ENCODE measurements at regions not wholly inside any gene's neighbourhood (a gene's known extent, or its start where the extent isn't known, plus 50 kb on each side); places are given as distances from the start of the nearest gene placed in this dataset.

GRCh38 chr16:86072328-86073102 is 173.6 kb downstream of the IRF8 start:
- Histone ChIP-seq H3K9me3 (ENCODE audit: severe bottlenecking) (no peaks in the 10 kb centered on the region), H3K4me3 (ENCODE audit: severe bottlenecking) (no peak overlapping the region), H3K4me1 (ENCODE audit: insufficient read depth, poor library complexity, severe bottlenecking) (no peaks in the 10 kb centered on the region), H3K27ac (ENCODE audit: poor library complexity, severe bottlenecking) (no peak overlapping the region), H3K27me3 (ENCODE audit: insufficient read depth, poor library complexity, severe bottlenecking) (peaks cover 13% of the 10 kb centered on the region), H3K36me3 (ENCODE audit: low read depth) (no peaks in the 10 kb centered on the region)
- DNase-seq (ENCODE audit: low spot score), result peak; percentile 39
- TF ChIP-seq, protein P1, sequence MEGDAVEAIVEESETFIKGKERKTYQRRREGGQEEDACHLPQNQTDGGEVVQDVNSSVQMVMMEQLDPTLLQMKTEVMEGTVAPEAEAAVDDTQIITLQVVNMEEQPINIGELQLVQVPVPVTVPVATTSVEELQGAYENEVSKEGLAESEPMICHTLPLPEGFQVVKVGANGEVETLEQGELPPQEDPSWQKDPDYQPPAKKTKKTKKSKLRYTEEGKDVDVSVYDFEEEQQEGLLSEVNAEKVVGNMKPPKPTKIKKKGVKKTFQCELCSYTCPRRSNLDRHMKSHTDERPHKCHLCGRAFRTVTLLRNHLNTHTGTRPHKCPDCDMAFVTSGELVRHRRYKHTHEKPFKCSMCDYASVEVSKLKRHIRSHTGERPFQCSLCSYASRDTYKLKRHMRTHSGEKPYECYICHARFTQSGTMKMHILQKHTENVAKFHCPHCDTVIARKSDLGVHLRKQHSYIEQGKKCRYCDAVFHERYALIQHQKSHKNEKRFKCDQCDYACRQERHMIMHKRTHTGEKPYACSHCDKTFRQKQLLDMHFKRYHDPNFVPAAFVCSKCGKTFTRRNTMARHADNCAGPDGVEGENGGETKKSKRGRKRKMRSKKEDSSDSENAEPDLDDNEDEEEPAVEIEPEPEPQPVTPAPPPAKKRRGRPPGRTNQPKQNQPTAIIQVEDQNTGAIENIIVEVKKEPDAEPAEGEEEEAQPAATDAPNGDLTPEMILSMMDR (IDR thresholded peaks at IDR 0.05; ENCODE audit: poor library complexity, severe bottlenecking), result peak; percentile 90
- peak; percentile 62; the same call in 2 of the 3 replicates for ATAC-seq (ENCODE audit: low read depth)

DNA sequence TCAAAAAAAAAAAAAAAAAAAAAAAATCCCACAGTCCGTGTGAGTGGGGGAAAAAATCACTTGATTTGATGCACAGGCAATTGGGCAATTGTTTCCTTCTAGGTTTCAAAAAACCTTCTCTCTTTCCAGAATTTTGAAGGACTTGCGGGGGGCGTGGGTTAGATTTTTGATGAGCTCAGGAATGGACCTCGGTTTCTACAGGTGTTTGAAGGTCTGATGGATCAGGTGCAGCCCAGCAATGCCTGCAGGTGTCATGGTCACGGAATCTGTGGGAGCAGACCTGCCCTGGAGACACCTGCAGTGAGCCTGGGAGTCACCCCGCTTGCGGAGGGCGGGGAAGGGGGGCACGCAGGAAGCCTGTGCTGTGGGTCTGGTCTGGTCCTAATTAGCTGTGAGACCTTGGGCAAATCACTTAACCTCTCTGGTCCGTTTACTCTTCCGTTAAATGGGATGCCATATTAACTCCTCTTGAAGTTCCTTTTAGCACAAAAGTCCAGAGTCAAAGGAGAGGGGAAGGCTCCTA is 174.2 kb downstream of the IRF8 start:
- TF ChIP-seq, protein P1 (IDR thresholded peaks at IDR 0.05; ENCODE audit: poor library complexity, severe bottlenecking), result peak; percentile 69
- Histone ChIP-seq H3K27me3 (ENCODE audit: insufficient read depth, poor library complexity, severe bottlenecking) (peaks cover 20% of the 10 kb centered on the region), H3K36me3 (ENCODE audit: low read depth) (no peaks in the 10 kb centered on the region), H3K4me3 (ENCODE audit: severe bottlenecking) (no peak overlapping the region), H3K27ac (ENCODE audit: poor library complexity, severe bottlenecking) (no peak overlapping the region), H3K4me1 (ENCODE audit: insufficient read depth, poor library complexity, severe bottlenecking) (no peaks in the 10 kb centered on the region), H3K9me3 (ENCODE audit: severe bottlenecking) (no peaks in the 10 kb centered on the region)
- ATAC-seq (ENCODE audit: low read depth), result no peak
- DNase-seq (ENCODE audit: low spot score), result peak; percentile 31

DNA sequence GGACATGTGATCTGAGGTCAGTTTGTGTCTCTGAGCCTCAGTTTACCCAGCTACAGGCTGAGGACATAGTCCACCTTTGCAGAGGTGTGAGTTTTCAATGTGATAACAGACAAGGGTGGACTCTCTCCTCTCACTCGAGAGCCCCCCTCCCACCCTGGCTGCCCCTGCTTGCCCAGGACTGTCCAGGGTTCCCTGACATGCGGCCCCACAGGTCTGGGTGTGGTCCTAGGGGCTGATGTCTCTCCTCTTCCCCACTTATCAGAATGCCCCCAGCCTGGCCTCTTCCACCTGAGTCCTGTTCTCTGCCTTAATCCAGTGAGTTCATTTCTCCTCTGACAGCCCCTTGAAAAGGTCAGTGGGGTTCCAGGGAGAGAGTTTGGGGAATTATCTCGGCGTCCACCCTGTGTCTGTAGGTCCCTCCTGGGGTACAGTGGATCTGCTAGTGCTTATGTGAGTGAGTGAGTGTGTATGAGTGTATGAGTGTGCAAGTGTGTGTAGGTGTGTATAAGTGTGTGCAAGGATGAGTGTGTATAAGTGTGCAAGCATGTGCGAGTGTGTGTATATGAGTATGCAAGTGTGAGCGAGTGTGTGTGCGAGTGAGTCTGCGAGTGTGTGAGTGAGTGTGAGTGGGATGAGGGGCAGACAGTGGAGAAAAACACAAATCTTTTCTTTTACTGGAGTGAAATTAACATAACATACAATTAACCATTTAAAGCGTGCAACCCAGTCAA is 175.0 kb downstream of the IRF8 start:
- no peak overlapping the region for H3K27ac ChIP-seq (ENCODE audit: poor library complexity, severe bottlenecking)
- TF ChIP-seq, protein P1 (IDR thresholded peaks at IDR 0.05; ENCODE audit: poor library complexity, severe bottlenecking), result no peak
- no peaks in the 10 kb centered on the region for H3K9me3 ChIP-seq (ENCODE audit: severe bottlenecking)
- ATAC-seq (ENCODE audit: low read depth) (no peak), DNase-seq (ENCODE audit: low spot score) (peak; percentile 45)
- H3K4me3 ChIP-seq (ENCODE audit: severe bottlenecking), result no peak overlapping the region
- H3K36me3 ChIP-seq (ENCODE audit: low read depth), result no peaks in the 10 kb centered on the region
- peaks cover 26% of the 10 kb centered on the region for H3K27me3 ChIP-seq (ENCODE audit: insufficient read depth, poor library complexity, severe bottlenecking)
- H3K4me1 ChIP-seq (ENCODE audit: insufficient read depth, poor library complexity, severe bottlenecking), result no peaks in the 10 kb centered on the region

DNA sequence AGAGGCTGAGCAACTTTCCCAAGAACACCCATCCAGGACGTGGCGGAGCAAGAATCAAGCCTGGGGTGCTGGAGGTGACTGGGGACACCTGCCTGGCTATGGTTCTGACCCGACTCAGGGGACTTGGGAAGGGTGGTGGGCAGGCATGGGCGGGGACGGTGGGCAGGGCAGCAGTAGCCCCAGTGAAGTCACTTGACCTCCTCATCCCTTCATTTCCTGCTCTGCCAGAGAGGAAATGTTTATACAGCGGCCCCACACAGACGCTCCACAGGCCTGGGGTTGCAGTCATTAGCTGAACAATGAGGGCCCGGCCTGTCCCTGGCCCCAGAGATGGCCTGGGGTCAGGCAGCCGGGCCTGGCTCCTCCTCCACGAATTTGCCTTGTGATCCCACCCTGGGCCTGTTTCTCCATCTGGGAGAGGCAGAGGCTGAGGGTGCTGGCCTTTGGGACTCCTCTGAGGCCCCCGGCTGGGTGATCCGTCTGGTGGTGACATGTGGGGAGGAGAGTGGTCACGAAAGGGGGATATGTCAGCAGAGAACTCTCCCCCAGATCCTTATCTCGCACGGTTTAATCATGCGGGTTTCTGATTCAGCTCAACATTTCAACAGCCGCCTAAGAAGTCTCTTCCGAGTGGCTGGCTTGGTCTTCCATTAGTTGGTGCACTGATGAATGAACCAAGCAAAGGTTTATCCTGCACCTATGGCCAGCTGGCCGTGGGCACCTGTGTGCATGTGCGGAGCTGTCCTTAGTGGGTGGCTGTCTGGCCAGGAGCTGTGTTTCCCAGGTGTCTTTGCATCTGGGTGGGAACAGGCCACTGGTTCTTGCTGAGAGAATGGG is 175.9 kb downstream of the IRF8 start:
- no peak for ATAC-seq (ENCODE audit: low read depth)
- DNase-seq (ENCODE audit: low spot score), result peak; percentile 52
- Histone ChIP-seq H3K4me1 (ENCODE audit: insufficient read depth, poor library complexity, severe bottlenecking) (no peaks in the 10 kb centered on the region), H3K9me3 (ENCODE audit: severe bottlenecking) (no peaks in the 10 kb centered on the region), H3K4me3 (ENCODE audit: severe bottlenecking) (no peak overlapping the region), H3K36me3 (ENCODE audit: low read depth) (no peaks in the 10 kb centered on the region), H3K27ac (ENCODE audit: poor library complexity, severe bottlenecking) (no peak overlapping the region), H3K27me3 (ENCODE audit: insufficient read depth, poor library complexity, severe bottlenecking) (peaks cover 33% of the 10 kb centered on the region)
- TF ChIP-seq, protein P1 (IDR thresholded peaks at IDR 0.05; ENCODE audit: poor library complexity, severe bottlenecking), result no peak
